Fibroblast of gingiva (primary cell): ENCODE measurements at regions not wholly inside any gene's neighbourhood (a gene's known extent, or its start where the extent isn't known, plus 50 kb on each side); places are given as distances from the start of the nearest gene placed in this dataset.
A peak's percentile ranks its signal among the peaks of the same experiment; 100 is the strongest.

Experiments used
- DNase-seq: peaks from one replicate; pipeline ENCODE4 v3.0.0-alpha.2; 2011; ENCODE audit warnings: low read depth

GRCh38 chr9:88229434-88229833 is 91.2 kb upstream of the SPATA31C2 start:
- DNase-seq = no peak

- no peak for DNase-seq
Observed at GRCh38 chr9:88224938-88225337, 86.7 kb upstream of the SPATA31C2 start.

GRCh38 chr9:88221105-88221504 is 82.8 kb upstream of the SPATA31C2 start:
- DNase-seq = no peak

GRCh38 chr9:88220652-88221051 is 82.4 kb upstream of the SPATA31C2 start:
- no peak for DNase-seq

- DNase-seq = peak; percentile 64
Observed at GRCh38 chr9:88219601-88220000, 81.3 kb upstream of the SPATA31C2 start.

GRCh38 chr9:88218726-88219125 is 80.5 kb upstream of the SPATA31C2 start:
- no peak for DNase-seq

GRCh38 chr9:88216126-88216995 is 78.1 kb upstream of the SPATA31C2 start:
- DNase-seq = no peak

- DNase-seq = no peak
Observed at GRCh38 chr9:88215196-88216125, 77.2 kb upstream of the SPATA31C2 start.

GRCh38 chr9:88202321-88202720 is 64.0 kb upstream of the SPATA31C2 start:
- DNase-seq = no peak

- DNase-seq = peak; percentile 25
Observed at GRCh38 chr9:88198341-88198807, 60.1 kb upstream of the SPATA31C2 start.

GRCh38 chr9:88197781-88198340 is 59.6 kb upstream of the SPATA31C2 start:
- DNase-seq = peak; percentile 80

GRCh38 chr9:88197016-88197415 is 58.7 kb upstream of the SPATA31C2 start:
- peak; percentile 72 for DNase-seq

GRCh38 chr9:88196142-88196790 is 58.0 kb upstream of the SPATA31C2 start:
- no peak for DNase-seq

- no peak for DNase-seq
Observed at GRCh38 chr9:88193766-88194165, 55.5 kb upstream of the SPATA31C2 start.

- no peak for DNase-seq
Observed at GRCh38 chr9:88191456-88191855, 53.2 kb upstream of the SPATA31C2 start.

GRCh38 chr9:88189371-88189770 is 51.1 kb upstream of the SPATA31C2 start:
- no peak for DNase-seq
